KOPT-K1 (cell line): ENCODE measurements at regions not wholly inside any gene's neighbourhood (a gene's known extent, or its start where the extent isn't known, plus 50 kb on each side); places are given as distances from the start of the nearest gene placed in this dataset.

Experiments used
- H3K27ac ChIP-seq: fragments of 200-600 bp; sonication (generic); 2 replicates; pipeline ENCODE4 v1.5.1; 2016; ENCODE audit warnings: antibody characterized with exemption, mild to moderate bottlenecking, low read depth, low read length; ENCODE audit not compliant: poor library complexity, severe bottlenecking
- H3K36me3 ChIP-seq: fragments of 200-600 bp; sonication (generic); 2 replicates; pipeline ENCODE4 v1.5.1; 2017; ENCODE audit warnings: antibody characterized with exemption, mild to moderate bottlenecking, low read length, moderate library complexity; ENCODE audit not compliant: insufficient read depth
- H3K9me3 ChIP-seq: fragments of 200-600 bp; sonication (generic); 2 replicates; pipeline ENCODE4 v1.5.1; 2017; ENCODE audit warnings: antibody characterized with exemption, low read length, mild to moderate bottlenecking; ENCODE audit not compliant: insufficient read depth, poor library complexity, severe bottlenecking

GRCh38 chr22:47788461-47788860, 1026.0 kb downstream of the TBC1D22A start:
- Histone ChIP-seq H3K36me3 (no peaks in the 10 kb centered on the region), H3K27ac (no peak overlapping the region), H3K9me3 (peaks cover 10% of the 10 kb centered on the region)

GRCh38 chr22:47787501-47788227, 1025.2 kb downstream of the TBC1D22A start:
- Histone ChIP-seq H3K9me3 (peaks cover 10% of the 10 kb centered on the region), H3K36me3 (no peaks in the 10 kb centered on the region), H3K27ac (no peak overlapping the region)

- peaks cover 10% of the 10 kb centered on the region for H3K9me3 ChIP-seq
- H3K36me3 ChIP-seq, result no peaks in the 10 kb centered on the region
- H3K27ac ChIP-seq, result no peak overlapping the region
These were observed 1024.3 kb downstream of the TBC1D22A start for GRCh38 chr22:47786650-47787290.

GRCh38 chr22:47784991-47785390, 1022.5 kb downstream of the TBC1D22A start:
- H3K36me3 ChIP-seq, result no peaks in the 10 kb centered on the region
- no peak overlapping the region for H3K27ac ChIP-seq
- H3K9me3 ChIP-seq, result peaks cover 10% of the 10 kb centered on the region

- Histone ChIP-seq H3K36me3 (no peaks in the 10 kb centered on the region), H3K9me3 (peaks cover 10% of the 10 kb centered on the region), H3K27ac (no peak overlapping the region)
These were observed 1022.0 kb downstream of the TBC1D22A start for GRCh38 chr22:47784367-47784983.

- Histone ChIP-seq H3K36me3 (no peaks in the 10 kb centered on the region), H3K9me3 (peaks cover 10% of the 10 kb centered on the region), H3K27ac (no peak overlapping the region)
These were observed 1021.2 kb downstream of the TBC1D22A start for GRCh38 chr22:47783433-47784366.

GRCh38 chr22:47782328-47783075, 1020.1 kb downstream of the TBC1D22A start:
- peaks cover 10% of the 10 kb centered on the region for H3K9me3 ChIP-seq
- no peak overlapping the region for H3K27ac ChIP-seq
- H3K36me3 ChIP-seq, result no peaks in the 10 kb centered on the region

- Histone ChIP-seq H3K9me3 (peaks cover 10% of the 10 kb centered on the region), H3K36me3 (no peaks in the 10 kb centered on the region), H3K27ac (no peak overlapping the region)
These were observed 1019.1 kb downstream of the TBC1D22A start for GRCh38 chr22:47781427-47782111.

- Histone ChIP-seq H3K9me3 (peaks cover 10% of the 10 kb centered on the region), H3K27ac (no peak overlapping the region), H3K36me3 (no peaks in the 10 kb centered on the region)
These were observed 1018.6 kb downstream of the TBC1D22A start for GRCh38 chr22:47781024-47781423.

GRCh38 chr22:47780281-47780875, 1017.9 kb downstream of the TBC1D22A start:
- Histone ChIP-seq H3K36me3 (no peaks in the 10 kb centered on the region), H3K27ac (no peak overlapping the region), H3K9me3 (peaks cover 5% of the 10 kb centered on the region)

- Histone ChIP-seq H3K9me3 (no peaks in the 10 kb centered on the region), H3K27ac (no peak overlapping the region), H3K36me3 (no peaks in the 10 kb centered on the region)
These were observed 1017.0 kb downstream of the TBC1D22A start for GRCh38 chr22:47779474-47779873.

- no peaks in the 10 kb centered on the region for H3K36me3 ChIP-seq
- no peaks in the 10 kb centered on the region for H3K9me3 ChIP-seq
- H3K27ac ChIP-seq, result no peak overlapping the region
These were observed 1015.8 kb downstream of the TBC1D22A start for GRCh38 chr22:47778160-47778658.

- no peaks in the 10 kb centered on the region for H3K36me3 ChIP-seq
- H3K27ac ChIP-seq, result no peak overlapping the region
- no peaks in the 10 kb centered on the region for H3K9me3 ChIP-seq
These were observed 1015.0 kb downstream of the TBC1D22A start for GRCh38 chr22:47777426-47777825.
